ENCODE measurements at regions not wholly inside any gene's neighbourhood (a gene's known extent, or its start where the extent isn't known, plus 50 kb on each side); places are given as distances from the start of the nearest gene placed in this dataset.

DNA sequence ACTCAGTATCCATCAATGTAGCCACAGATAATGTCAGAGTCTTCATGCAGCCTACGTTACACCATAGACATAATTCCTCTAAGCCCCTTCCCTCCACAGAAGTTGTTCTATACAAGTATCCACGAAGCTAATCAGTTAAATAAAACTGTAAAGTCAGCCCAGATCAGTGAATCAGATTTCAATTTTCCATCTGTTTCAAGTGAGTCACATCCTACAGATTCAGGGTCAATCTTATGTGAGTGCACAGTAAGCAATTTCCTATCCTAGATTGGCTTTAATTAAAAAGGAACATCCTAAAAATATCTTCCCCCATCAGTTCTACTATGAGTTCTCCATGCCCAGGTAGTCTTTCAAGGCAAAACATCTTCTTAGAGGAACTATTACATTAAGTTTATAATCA is 402.5 kb downstream of the EFNA5 start:
- DNase-seq (ENCODE audit: low read depth in 4 of 4, low spot score in 2 of 4) = no peak

DNA sequence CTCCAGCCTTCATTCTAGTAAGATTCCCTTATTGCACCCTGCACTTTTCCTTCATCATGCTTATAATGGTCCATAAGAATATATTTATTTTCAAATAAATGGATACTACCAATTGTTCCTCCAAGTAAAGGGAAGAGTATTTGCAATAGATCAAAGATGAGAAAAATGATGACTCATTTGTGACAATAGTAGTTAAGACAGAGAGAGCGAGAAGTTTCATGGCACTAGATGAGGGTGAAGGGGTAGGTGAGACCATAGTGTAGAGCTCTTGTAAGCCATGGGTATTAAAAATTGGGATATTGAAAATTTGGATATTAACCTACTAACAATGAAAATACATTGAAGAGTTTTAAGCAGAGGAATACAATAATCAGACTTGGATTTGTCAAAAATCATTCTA is 404.6 kb downstream of the EFNA5 start:
- DNase-seq (ENCODE audit: low read depth in 4 of 4, low spot score in 2 of 4) = no peak

DNA sequence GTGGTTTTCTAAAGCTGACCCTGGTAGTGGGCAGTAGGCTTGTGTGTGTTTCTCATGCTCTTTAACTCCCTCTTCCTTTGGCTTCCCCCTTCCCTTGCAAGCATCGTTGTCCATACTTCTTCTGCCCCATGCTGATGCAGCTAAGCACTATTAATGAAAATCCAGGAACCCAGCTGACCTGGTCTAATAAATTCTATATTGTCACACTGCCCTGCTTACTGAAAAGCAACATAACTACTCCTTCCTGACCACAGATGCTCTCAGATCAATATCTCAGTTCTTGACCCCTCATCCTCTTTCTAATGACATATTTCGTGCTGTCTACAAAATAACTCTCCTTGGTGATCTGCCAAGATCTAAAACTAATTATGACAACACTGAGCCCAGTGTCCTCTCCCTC is 405.5 kb downstream of the EFNA5 start:
- DNase-seq (ENCODE audit: low read depth in 4 of 4, low spot score in 2 of 4) = no peak

DNA sequence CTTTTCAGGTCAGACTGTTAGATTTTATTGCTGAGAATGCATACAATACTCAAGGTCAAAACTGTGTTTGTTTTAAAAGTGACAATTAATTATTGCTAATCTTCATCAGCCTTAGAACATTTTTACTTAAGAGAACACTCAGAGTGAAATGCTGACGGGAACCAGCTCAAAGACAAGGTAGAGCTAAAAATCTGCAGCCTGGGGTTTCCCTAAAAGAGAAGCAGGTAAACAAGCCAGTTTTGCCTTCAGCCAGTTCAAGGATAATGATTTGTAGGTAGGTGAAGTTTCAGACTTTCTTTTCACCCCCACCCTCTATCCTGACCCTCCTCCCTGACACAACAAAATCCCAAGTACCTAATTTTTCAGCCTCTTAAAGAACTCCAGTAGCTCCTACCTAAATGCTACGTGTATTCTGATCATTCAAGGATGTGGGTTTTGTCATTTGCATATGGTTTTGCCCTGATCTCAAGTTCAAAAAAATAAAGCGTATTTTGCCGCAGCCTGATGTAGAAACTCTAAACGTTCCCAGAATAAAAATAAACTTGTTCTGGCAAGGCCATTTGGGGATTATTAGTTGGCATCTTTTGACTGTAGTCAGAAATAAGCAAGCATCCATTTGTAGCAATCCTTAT is 407.2 kb downstream of the EFNA5 start:
- no peak for DNase-seq (ENCODE audit: low read depth in 4 of 4, low spot score in 2 of 4)

DNA sequence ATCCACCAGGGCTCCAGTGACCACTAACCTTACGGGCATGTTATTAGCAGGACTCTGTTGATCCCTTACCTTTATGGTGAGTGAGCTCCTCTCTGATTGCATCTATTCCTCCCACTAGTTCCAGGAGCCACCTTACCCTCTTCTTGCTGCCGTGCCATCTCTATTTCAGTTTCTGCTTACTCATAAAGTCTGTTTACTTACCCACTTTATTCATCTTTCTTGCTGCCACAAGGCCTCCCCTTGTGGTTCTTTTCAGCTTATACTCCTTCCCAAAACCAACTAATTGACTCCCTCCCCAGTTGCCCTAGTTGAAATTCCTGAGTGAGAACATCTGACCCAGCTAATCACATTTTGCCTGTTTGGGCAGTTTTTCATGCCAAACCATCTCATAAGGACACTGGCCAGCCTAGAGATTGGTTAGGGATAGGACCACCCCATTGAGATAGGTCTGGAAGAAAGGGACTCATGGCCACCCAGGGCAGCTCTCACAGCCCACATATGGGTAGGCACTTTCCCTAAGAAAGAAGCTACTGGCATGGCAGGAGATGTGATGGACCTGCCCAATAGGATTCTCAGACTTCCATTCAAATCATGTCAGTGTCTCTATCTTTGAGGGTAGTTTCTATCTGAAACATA is 412.7 kb downstream of the EFNA5 start:
- DNase-seq (ENCODE audit: low read depth in 4 of 4, low spot score in 2 of 4) = no peak

DNA sequence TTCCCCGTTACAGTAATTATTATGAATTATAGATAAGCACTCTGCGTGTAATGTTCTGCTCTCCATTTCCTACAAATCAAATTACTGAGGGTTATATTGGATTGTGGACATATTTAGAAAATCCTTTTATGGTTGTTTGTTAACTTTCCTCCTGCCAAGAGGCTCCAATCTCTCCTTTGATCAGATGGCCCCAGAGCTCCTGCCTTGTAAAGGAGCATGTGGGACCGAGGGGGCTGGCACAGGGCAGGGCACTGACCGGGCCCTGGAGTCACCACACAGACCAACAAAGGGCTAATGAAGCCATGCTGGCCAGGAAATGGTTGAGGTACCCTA is 415.9 kb downstream of the EFNA5 start:
- DNase-seq (ENCODE audit: low read depth in 4 of 4, low spot score in 2 of 4) = no peak

DNA sequence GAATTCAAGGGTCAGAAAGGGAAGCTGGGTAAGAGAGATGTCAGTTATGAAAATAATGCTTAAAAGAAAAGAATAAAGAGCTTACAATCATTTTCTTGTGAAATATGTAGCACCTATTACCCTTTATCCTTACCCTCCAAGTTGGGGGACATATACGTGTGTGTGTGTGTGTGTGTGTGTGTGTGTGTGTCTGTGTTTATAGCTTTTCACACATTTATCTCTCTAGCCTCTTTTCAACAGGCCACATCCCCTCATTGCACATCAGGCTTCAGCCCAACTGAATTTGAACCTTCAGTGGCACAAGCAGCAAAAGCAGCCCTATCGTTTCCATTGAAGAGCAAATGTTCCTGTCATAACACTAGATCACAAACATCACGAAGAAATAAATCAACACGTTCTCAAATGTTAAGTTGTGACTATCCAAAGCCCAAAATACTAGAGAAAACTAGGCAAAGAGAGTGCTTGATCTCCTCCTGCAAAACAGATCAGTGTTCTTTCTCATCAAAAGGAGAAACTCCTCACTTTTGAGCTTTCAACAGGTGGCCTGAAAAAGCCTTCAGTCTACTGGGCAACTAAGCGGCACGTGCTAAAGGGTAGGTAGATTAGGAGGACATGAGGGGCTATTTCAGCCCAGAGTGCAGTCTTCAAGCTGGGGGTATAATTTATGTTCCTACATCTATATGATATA is 416.4 kb downstream of the EFNA5 start:
- no peak for DNase-seq (ENCODE audit: low read depth in 4 of 4, low spot score in 2 of 4)

DNA sequence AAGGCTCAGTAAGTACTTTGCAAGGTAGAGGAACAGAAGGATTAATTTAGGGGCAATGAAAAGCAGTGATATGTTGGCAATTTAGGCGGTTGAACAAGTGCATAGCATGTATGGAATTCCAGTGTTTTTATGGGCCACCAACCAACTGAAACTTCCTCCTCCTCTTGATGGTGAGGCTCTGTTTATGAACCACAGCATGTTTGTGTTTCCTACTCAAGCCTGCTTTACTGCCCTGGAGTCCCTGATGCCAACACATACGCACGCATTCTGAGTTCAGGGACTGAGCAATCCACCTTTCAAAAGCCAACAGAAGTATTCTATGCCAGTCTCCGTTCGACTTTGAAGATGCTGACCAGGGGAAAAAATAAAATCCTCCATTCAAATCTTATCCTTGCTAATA is 417.5 kb downstream of the EFNA5 start:
- DNase-seq (ENCODE audit: low read depth in 4 of 4, low spot score in 2 of 4) = peak in 2 of 4 donors; percentile 46 to 48

DNA sequence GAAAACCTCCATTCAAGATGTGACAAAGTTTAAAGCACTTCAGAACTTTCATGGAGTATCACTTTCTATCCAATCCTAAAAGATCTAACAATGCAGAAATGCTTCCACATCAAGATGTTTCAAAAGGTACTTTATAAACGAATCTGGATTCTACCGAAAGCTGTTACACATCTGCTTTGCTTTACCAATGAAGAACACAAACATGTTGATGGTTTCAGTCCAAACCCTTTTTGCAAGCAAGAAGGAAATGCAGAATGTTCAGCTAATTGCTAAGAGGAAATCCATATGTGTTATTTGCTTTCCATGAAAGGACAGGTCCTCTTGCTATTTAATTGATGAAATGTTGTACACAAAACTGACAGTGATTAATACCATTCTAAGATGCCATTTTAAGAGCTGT is 419.6 kb downstream of the EFNA5 start:
- no peak for DNase-seq (ENCODE audit: low read depth in 4 of 4, low spot score in 2 of 4)

DNA sequence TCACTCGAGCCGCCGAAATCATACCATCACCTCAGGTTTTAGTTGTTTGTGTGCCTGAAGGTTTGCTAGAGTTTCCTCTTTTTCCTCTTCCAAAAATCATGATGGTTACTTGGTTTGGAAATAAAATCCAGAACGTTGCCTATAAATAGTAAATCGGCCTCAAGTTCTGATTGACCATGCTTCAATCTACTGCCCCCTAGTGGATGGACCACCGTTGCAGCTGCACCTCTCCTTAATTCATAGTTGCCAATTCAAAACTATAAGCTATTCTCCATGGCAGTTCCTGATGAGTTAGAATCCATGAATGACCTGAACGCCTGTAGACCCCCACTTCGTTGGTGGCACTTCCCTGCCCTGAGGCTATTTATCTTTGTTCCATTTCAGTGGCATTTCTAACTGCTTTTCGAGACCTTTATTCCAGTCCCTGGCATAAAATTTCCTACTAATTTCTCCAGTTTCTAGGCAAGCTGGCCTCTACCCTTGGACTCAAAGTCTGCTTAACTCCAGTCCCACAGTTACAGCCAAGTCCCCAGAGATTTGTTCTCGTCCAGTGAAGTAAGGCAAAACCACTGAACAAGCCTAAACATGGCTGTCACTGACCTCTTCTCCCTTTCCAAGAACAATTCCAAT is 422.6 kb downstream of the EFNA5 start:
- DNase-seq (ENCODE audit: low read depth in 4 of 4, low spot score in 2 of 4) = no peak

DNA sequence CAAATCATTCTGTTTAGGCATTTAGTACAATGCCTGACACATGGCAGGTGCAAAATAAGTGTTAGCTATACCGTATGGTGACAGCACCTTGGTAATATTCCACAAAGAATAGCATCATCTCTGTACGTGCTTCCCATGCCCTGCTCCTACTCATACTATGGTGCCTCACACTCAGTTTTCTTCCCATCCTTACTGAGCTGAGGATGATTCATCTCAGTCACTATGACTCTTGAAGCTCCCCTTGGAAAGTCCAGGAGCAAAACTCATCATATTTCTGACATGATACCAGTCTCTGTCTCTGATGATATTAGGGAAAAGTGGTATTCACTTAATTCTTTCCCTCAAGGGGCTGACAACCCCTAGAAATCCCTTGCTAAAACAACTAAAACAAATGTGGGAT is 423.3 kb downstream of the EFNA5 start:
- no peak for DNase-seq (ENCODE audit: low read depth in 4 of 4, low spot score in 2 of 4)

DNA sequence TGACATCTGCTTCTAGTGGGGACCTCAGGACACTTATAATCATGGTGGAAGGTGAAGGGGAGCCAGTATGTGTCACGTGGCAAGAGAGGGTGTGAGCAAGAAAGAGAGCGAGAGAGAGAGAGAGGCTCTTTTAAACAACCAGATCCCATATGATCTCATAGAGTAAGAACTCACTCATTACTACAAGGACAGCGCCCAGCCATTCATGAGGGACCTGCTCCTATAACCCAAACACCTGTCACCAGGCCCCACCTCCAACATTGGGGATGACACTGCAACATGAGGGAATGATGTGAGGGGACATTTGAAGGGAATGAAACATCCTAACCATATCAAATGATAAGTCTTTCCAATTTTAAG is 427.5 kb downstream of the EFNA5 start:
- no peak for DNase-seq (ENCODE audit: low read depth in 4 of 4, low spot score in 2 of 4)

DNA sequence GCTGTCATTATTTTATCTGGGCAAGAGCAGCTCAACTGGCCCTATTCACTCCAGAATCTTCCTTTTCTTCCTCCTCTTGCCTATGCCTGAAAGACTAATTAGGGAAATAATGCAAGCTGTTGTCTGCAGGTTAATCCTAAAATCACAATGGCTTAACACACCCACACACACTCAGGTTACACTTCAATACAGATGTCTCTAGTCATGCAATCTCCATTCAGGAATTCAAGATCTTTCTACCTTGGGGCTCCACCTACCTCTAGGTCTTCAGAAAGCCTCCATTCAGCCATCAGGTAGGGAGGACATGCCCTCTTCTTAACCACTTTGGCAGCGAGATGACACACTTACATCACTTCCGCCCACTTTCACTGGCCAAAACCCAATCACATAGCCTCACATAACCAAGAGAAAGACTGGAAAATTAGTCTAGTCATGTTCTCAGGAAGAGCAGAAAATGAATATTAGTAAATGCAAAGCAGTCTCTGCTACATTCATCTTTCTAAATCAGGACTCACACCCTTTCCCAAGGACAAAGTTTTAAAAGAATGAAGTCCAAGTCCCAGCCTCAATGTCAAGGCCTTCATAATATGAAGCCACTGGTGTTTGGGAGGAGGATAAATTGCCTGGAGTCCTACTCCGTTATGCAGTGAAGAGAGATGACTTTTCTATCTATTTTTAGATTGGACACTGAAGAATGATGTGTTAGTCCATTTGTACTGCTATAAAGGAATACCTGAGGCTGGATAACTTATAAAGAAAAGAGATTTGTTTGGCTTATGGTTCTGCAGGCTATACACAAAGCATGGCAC is 428.1 kb downstream of the EFNA5 start:
- no peak for DNase-seq (ENCODE audit: low read depth in 4 of 4, low spot score in 2 of 4)

DNA sequence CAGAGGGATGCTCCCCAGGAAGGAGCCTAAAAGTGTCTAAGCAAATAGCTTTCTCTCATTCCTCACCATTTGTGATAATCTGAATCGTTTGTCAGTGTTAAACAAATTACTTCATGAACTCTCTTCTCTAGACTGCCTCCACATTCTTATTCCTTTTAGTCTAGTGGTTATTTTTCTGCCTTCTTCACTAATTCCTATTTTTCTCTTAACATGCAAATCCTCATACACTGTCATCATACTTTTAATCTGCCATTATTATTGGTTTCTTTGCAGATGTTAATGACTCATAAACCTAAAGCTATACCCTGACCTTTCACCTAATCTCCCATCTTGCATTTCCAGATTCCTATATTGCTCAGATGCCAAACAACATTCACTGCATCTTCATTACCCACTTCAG is 428.9 kb downstream of the EFNA5 start:
- DNase-seq (ENCODE audit: low read depth in 4 of 4, low spot score in 2 of 4) = no peak

DNA sequence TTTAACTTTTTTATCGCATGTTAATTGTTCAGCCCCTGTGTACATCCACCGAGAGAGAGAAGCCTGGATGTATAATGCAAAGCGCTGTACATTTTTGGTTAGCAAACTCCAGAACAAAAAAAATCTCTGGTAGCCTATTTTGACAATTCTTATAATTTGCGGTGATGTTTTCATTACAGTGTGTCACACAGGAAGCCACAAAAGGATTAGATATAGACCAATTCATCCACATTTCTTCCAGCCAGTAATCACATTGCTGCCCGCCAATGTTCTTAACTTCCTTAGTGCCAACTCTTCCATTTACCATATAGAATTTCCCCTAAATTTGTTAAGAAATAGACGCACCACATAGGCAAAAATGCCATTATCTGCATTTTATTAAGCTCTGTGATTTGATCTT is 435.6 kb downstream of the EFNA5 start:
- no peak for DNase-seq (ENCODE audit: low read depth in 4 of 4, low spot score in 2 of 4)

DNA sequence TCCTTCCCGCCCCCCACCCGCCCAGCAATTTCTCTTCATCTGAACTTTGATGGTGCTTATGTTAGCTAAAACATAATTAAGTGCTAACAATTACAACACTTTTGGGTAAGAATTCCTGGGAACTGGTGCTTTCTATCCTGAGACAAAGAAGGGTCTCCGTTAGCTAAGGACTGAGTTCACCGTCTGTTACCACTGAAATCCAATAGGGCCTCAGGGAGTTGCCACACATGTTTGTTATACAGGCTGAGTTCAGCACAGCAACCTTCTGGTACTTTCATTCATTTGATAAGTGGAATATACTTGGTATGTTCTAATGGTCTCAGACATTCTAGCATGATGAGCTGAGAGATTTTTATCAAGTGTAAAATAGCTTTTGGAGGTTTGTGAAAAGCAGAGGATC is 437.9 kb downstream of the EFNA5 start:
- no peak for DNase-seq (ENCODE audit: low read depth in 4 of 4, low spot score in 2 of 4)

DNA sequence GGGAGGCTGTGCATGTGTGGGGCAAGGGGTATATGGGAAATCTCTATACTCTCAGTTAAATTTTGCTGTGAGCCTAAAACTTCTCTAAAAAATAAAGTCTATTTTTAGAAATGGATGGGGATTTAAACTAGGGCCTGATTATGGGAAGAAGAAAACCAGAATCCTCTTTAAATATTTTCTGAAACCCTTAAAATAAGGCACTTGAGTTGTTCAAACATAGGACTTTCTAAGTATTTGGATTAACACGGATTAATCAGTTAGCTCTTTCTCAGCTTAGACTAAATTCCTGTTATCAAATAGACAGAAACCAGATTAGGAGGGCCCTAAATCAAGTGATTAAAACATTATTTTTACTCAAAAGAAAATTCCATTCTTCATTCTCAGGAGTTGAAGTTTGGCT is 438.4 kb downstream of the EFNA5 start:
- no peak for DNase-seq (ENCODE audit: low read depth in 4 of 4, low spot score in 2 of 4)

DNA sequence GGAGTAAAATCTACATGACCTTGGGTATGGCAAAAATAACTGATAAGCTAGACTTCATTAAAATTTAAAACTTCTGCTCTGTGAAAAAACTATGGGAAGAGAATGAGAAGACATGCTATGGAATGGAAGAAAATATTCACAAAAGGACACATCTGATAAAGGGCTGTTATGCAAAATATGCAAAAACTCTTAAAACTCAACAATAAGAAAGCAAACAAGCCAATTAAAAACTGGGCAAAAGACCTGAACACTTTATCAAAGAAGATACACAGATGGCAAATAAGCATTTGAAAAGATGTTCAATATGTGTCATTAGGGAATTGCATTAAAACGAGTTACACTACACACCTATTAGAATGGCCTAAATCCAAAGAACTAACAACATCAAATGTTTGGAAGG is 439.5 kb downstream of the EFNA5 start:
- DNase-seq (ENCODE audit: low read depth in 4 of 4, low spot score in 2 of 4) = no peak

DNA sequence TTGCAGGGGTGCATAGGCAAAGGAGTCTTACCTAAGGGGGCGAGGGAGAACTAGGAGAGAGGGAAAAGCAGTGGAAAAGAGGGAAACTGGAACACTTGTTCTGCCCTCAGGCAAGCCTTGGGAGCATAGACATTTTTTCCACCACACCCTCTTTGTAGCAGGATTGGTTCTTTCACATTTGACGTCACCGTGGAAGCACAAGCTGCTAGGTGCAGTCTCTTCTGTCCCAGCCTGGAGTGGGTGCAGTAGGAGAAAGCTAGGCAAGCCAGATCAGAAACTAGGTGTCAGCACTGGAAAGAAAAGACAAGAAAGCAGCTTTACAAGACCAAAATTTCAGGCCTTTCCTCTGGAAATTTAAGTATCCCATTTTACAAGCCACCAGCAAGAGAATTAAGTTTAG is 440.4 kb downstream of the EFNA5 start:
- no peak for DNase-seq (ENCODE audit: low read depth in 4 of 4, low spot score in 2 of 4)

DNA sequence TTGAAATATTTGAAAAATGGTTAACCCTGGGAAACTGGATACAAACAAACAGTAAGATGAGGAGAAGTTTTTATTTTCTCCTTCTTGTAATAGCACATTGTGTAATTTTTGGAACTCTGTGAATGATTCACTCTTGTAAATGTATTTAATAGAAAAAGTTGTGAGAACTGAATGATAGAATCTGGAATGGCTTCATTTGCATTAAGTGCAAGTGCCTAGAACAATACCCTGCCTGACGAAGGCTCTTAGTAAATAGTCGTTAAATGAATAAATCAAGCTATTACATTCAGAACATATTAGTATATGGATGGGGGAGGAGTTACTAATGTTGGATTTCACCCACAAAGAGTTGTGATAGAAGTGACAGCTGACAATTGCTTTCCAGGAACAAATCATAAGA is 442.5 kb downstream of the EFNA5 start:
- DNase-seq (ENCODE audit: low read depth in 4 of 4, low spot score in 2 of 4) = no peak

DNA sequence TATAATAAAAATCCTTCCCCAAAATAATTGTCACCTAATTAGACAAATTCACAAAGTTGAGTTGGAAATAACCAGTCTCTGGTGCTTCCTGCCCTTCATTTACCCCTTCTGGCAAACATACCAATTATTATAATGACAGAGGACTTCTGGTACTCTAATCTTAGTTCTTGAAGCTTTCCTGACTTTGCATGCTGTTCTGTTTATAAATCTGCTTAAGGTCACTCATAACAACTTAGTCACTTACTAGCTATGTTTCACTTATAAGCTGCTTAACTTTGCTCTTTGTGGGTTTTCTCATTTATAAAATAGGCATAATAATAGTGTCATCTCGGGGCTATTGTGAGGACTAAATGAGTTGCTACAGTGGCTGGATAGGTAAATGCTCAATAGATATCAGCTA is 446.5 kb downstream of the EFNA5 start:
- DNase-seq (ENCODE audit: low read depth in 4 of 4, low spot score in 2 of 4) = no peak

Data from left renal cortex interstitium (tissue), 4 donors.